ENCODE measurements at regions not wholly inside any gene's neighbourhood (a gene's known extent, or its start where the extent isn't known, plus 50 kb on each side); places are given as distances from the start of the nearest gene placed in this dataset.

- H3K36me3 ChIP-seq (ENCODE audit: insufficient read depth, low read length) = no peaks in the 10 kb centered on the region
- H3K4me3 ChIP-seq (ENCODE audit: low read depth in 1 of 2, low read length in 2 of 2) = no peak overlapping the region
- no peaks in the 10 kb centered on the region for H3K9me3 ChIP-seq (ENCODE audit: low read length)
Observed at GRCh38 chr2:58313926-58314325, 72.8 kb upstream of the FANCL start.

GRCh38 chr2:58308435-58308834, 67.3 kb upstream of the FANCL start:
- Histone ChIP-seq H3K9ac (ENCODE audit: low read length) (no peak overlapping the region), H3K9me3 (ENCODE audit: low read length) (no peaks in the 10 kb centered on the region), H3K4me1 (ENCODE audit: insufficient read depth, low read length) (no peaks in the 10 kb centered on the region), H3K27me3 (ENCODE audit: control insufficient read depth in 1 of 2, insufficient read depth in 2 of 2, low read length in 2 of 2) (no peaks in the 10 kb centered on the region), H3K36me3 (ENCODE audit: insufficient read depth, low read length) (no peaks in the 10 kb centered on the region), H3K4me3 (ENCODE audit: low read depth in 1 of 2, low read length in 2 of 2) (no peak overlapping the region), H3K27ac (ENCODE audit: low read depth, low read length) (no peak overlapping the region)

More at GRCh38 chr2:58313926-58314325, 72.8 kb upstream of the FANCL start:
- Histone ChIP-seq H3K27me3 (ENCODE audit: control insufficient read depth in 1 of 2, insufficient read depth in 2 of 2, low read length in 2 of 2) (no peaks in the 10 kb centered on the region), H3K27ac (ENCODE audit: low read depth, low read length) (no peak overlapping the region), H3K4me1 (ENCODE audit: insufficient read depth, low read length) (no peaks in the 10 kb centered on the region), H3K9ac (ENCODE audit: low read length) (no peak overlapping the region)

- Histone ChIP-seq H3K4me1 (ENCODE audit: insufficient read depth, low read length) (no peaks in the 10 kb centered on the region), H3K27ac (ENCODE audit: low read depth, low read length) (no peak overlapping the region), H3K36me3 (ENCODE audit: insufficient read depth, low read length) (no peaks in the 10 kb centered on the region), H3K27me3 (ENCODE audit: control insufficient read depth in 1 of 2, insufficient read depth in 2 of 2, low read length in 2 of 2) (no peaks in the 10 kb centered on the region), H3K9ac (ENCODE audit: low read length) (no peak overlapping the region), H3K4me3 (ENCODE audit: low read depth in 1 of 2, low read length in 2 of 2) (no peak overlapping the region), H3K9me3 (ENCODE audit: low read length) (no peaks in the 10 kb centered on the region)
Observed at GRCh38 chr2:58304843-58305242, 63.7 kb upstream of the FANCL start.

- Histone ChIP-seq H3K4me1 (ENCODE audit: insufficient read depth, low read length) (no peaks in the 10 kb centered on the region), H3K4me3 (ENCODE audit: low read depth in 1 of 2, low read length in 2 of 2) (no peak overlapping the region), H3K9me3 (ENCODE audit: low read length) (no peaks in the 10 kb centered on the region), H3K9ac (ENCODE audit: low read length) (no peak overlapping the region), H3K27me3 (ENCODE audit: control insufficient read depth in 1 of 2, insufficient read depth in 2 of 2, low read length in 2 of 2) (no peaks in the 10 kb centered on the region), H3K27ac (ENCODE audit: low read depth, low read length) (no peak overlapping the region), H3K36me3 (ENCODE audit: insufficient read depth, low read length) (no peaks in the 10 kb centered on the region)
Observed at GRCh38 chr2:58299123-58299522, 58.0 kb upstream of the FANCL start.

- H3K9ac ChIP-seq (ENCODE audit: low read length) = no peak overlapping the region
- H3K4me1 ChIP-seq (ENCODE audit: insufficient read depth, low read length) = no peaks in the 10 kb centered on the region
- no peak overlapping the region for H3K27ac ChIP-seq (ENCODE audit: low read depth, low read length)
- H3K4me3 ChIP-seq (ENCODE audit: low read depth in 1 of 2, low read length in 2 of 2) = no peak overlapping the region
- no peaks in the 10 kb centered on the region for H3K9me3 ChIP-seq (ENCODE audit: low read length)
- no peaks in the 10 kb centered on the region for H3K36me3 ChIP-seq (ENCODE audit: insufficient read depth, low read length)
- H3K27me3 ChIP-seq (ENCODE audit: control insufficient read depth in 1 of 2, insufficient read depth in 2 of 2, low read length in 2 of 2) = no peaks in the 10 kb centered on the region
Observed at GRCh38 chr2:58293056-58293455, 51.9 kb upstream of the FANCL start.

- no peak overlapping the region for H3K27ac ChIP-seq (ENCODE audit: low read depth, low read length)
- H3K9ac ChIP-seq (ENCODE audit: low read length) = no peak overlapping the region
- H3K9me3 ChIP-seq (ENCODE audit: low read length) = no peaks in the 10 kb centered on the region
- no peaks in the 10 kb centered on the region for H3K27me3 ChIP-seq (ENCODE audit: control insufficient read depth in 1 of 2, insufficient read depth in 2 of 2, low read length in 2 of 2)
- no peaks in the 10 kb centered on the region for H3K36me3 ChIP-seq (ENCODE audit: insufficient read depth, low read length)
- H3K4me3 ChIP-seq (ENCODE audit: low read depth in 1 of 2, low read length in 2 of 2) = no peak overlapping the region
- H3K4me1 ChIP-seq (ENCODE audit: insufficient read depth, low read length) = no peaks in the 10 kb centered on the region
Observed at GRCh38 chr2:58291726-58292438, 50.8 kb upstream of the FANCL start.

All from muscle layer of colon (tissue), 2 donors.